Heart right ventricle (tissue), 16 donors: ENCODE measurements at regions not wholly inside any gene's neighbourhood (a gene's known extent, or its start where the extent isn't known, plus 50 kb on each side); places are given as distances from the start of the nearest gene placed in this dataset.

Experiments used
- ATAC-seq, 8 donors: fragments of 200-7000 bp; cut with Tn5 transposase; one replicate each; pipeline ENCODE4 v1.9.1; 2020; ENCODE audit warnings: mild to moderate bottlenecking in 8 of 8, moderate library complexity in 8 of 8, moderate number of reproducible peaks in 1 of 8
- DNase-seq, 2 donors: peaks; one replicate each; pipeline ENCODE4 v3.0.0-alpha.2; 2020
- H3K27ac ChIP-seq, 10 donors: fragments of 200-600 bp; sonication (generic) in 2 of 10; one replicate each; pipeline versions ENCODE4 v1.5.0 to v1.8.0; 2020 to 2022; ENCODE audit warnings: mild to moderate bottlenecking in 3 of 10
- H3K27me3 ChIP-seq, 7 donors: fragments of 200-600 bp; one replicate each; pipeline ENCODE4 v1.8.0; 2021 to 2022; ENCODE audit warnings: mild to moderate bottlenecking in 2 of 7
- H3K36me3 ChIP-seq, 9 donors: fragments of 200-600 bp; sonication (generic) in 1 of 9; one replicate each; pipeline versions ENCODE4 v1.5.0 to v1.8.0; 2020 to 2022; ENCODE audit warnings: mild to moderate bottlenecking in 2 of 9
- H3K4me1 ChIP-seq, 9 donors: fragments of 200-600 bp; sonication (generic) in 1 of 9; one replicate each; pipeline versions ENCODE4 v1.5.0 to v1.8.0; 2020 to 2022; ENCODE audit warnings: mild to moderate bottlenecking in 4 of 9
- H3K4me3 ChIP-seq, 10 donors: fragments of 200-600 bp; sonication (generic) in 2 of 10; one replicate each; pipeline versions ENCODE4 v1.5.0 to v1.8.0; 2020 to 2022; ENCODE audit warnings: mild to moderate bottlenecking in 7 of 10, moderate library complexity in 2 of 10
- H3K9me3 ChIP-seq, 11 donors: fragments of 200-600 bp in 10 of 11; sonication (generic) in 2 of 11; one replicate each; pipeline versions ENCODE4 v1.5.0 to v1.8.0; 2013 to 2022; ENCODE audit warnings: mild to moderate bottlenecking in 2 of 11, control low read depth in 1 of 11, moderate library complexity in 1 of 11
- CTCF ChIP-seq, 9 donors: fragments of 200-600 bp; sonication (generic) in 2 of 9; IDR thresholded peaks; one replicate each; pipeline versions ENCODE4 v1.5.0 to v1.8.0; 2021 to 2022; ENCODE audit warnings: antibody characterized with exemption in 9 of 9, mild to moderate bottlenecking in 5 of 9, moderate library complexity in 1 of 9
- WGBS, 2 donors: extraction: QIAGEN DNeasy Blood & Tissue Kit; methylation state at CpG; one replicate each; pipeline ENCODE4 v1.1.7; 2013; ENCODE audit warnings: inconsistent platforms in 1 of 2; 5-methylcytosine and 5-hydroxymethylcytosine counted together
- intact Hi-C, 10 donors: fragments of 100-400 bp; cut with DNase I; formaldehyde crosslinking; loops; one replicate each; pipeline versions ENCODE4 v1.11.1 to v1.14.2; 2022
- donor health status: Arrhythmogenic right ventricular cardiomyopathy.
- donor health status: ischemic (EF 13 %, LVEDD 7.1; RV severe dilation, severe dysfunction).
- donor health status: healthy with polysubstance abuse.
- donor health status: DM: no; HTN: yes; CAD: no.
- donor health status: DM: no; HTN: no; CAD: no.
- donor health status: ischemic (EF 25% LVEDD 6.9; RV normal size, moderate dysfunction).
- donor health status: ischemic (EF 25% LVEDD 5.7; RV mildly dilated, moderate dysfunction).
- donor health status: healthy.
- donor health status: DM: yes; HTN: yes; CAD: no.
- donor health status: Ischemic cardiomyopathy.
- donor health status: ischemic (EF 35%, LVEDD 5.7; RV mildly dilated, moderate dysfunction).
- donor health status: nonischemic (EF 11% LVEDD 7.7; RV severe dilation, severe dysfunction).
- donor health status: DM: yes; HTN: yes; CAD: no.
- donor health status: PGD.
- donor health status: ischemic (EF 29% LVEDD 5.4; RV normal size, mild dysfunction).
- donor health status: nonischemic (EF 23%, LVEDD 6.1; RV moderate dilation, normal function).

DNA sequence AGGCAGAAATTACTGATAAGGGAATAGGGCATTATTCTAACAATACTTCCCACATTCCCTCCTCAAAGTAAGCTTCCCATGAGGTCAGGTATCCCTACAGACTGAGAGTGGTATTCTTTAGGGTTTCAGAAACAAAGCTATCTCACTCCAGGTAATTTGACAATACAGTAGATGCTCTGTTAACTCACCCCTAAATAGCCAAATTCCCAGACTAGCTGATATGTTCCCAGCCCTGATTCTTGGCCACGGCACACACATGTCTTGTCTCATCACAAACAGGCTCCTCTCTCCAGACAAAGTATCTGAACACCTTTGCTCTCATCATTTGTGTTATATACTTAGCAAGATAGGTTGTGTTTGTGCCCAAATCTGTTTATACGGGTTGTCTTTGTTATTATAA is 139.9 kb downstream of the ZNF608 start:
- Histone ChIP-seq H3K4me3 (no peak overlapping the region), H3K36me3 (no peaks in the 10 kb centered on the region), H3K9me3 (no peaks in the 10 kb centered on the region), H3K4me1 (peaks cover 0 to 34% (median 25%) of the 10 kb centered on the region in 9 donors), H3K27ac (peak overlapping the region in 2 of 10 donors; percentile 49 to 62), H3K27me3 (no peaks in the 10 kb centered on the region)
- DNase-seq, result no peak
- WGBS, 2 donors, result 93 to 95% methylated on average over 2 of the region's 2 CpGs
- intact Hi-C loops, result loop anchor here in 1 of 10 donors (5.0 kb wide), 1 partner anchor 136 kb away; no protein-coding TSS in a partner anchor
- no peak for ATAC-seq
- TF ChIP-seq CTCF (IDR thresholded peaks at IDR 0.05), result no peak

DNA sequence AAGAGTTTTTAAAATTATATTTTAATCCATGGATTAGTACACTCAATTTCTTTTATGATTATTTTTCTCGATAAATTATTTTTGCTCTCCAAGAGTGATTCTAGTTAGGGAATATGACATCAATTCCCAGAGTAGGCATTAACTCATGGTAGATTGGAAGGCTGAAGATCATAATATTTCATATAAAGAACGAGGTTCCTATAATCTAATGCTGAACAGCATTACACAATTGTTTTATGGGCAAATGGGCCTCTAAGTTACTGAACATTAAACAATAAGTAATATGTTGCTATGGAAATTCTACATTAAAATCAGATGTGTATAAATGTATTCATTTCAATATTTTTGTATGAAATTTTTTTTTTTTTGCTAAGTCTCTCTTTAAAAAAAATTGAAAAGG is 140.3 kb downstream of the ZNF608 start:
- no peak for ATAC-seq
- H3K27ac ChIP-seq, result peak overlapping the region in 9 of 10 donors; percentile 0 to 74 (median 52)
- H3K9me3 ChIP-seq, result no peaks in the 10 kb centered on the region
- no peak for DNase-seq
- no peak for TF ChIP-seq CTCF (IDR thresholded peaks at IDR 0.05)
- WGBS, 2 donors, result 63 to 69% methylated on average over 2 of the region's 2 CpGs
- no peak overlapping the region for H3K4me3 ChIP-seq
- intact Hi-C loops, result loop anchor here in 1 of 10 donors (5.0 kb wide), 1 partner anchor 136 kb away; no protein-coding TSS in a partner anchor
- H3K27me3 ChIP-seq, result no peaks in the 10 kb centered on the region
- peaks cover 0 to 34% (median 25%) of the 10 kb centered on the region in 9 donors for H3K4me1 ChIP-seq
- no peaks in the 10 kb centered on the region for H3K36me3 ChIP-seq

- 39 to 50% methylated on average over 4 of the region's 4 CpGs for WGBS, 2 donors
- peak; percentile 85 to 97 (median 96) for ATAC-seq
Measured at GRCh38 chr5:124605541-124605940, 140.9 kb downstream of the ZNF608 start.

GRCh38 chr5:124604419-124604818 is 142.0 kb downstream of the ZNF608 start:
- peaks cover 0 to 46% (median 36%) of the 10 kb centered on the region in 9 donors for H3K4me1 ChIP-seq
- no peak overlapping the region for H3K4me3 ChIP-seq
- intact Hi-C loops, result no loop called here
- TF ChIP-seq CTCF (IDR thresholded peaks at IDR 0.05), result no peak
- H3K27ac ChIP-seq, result peak overlapping the region in 3 of 10 donors; percentile 33 to 74 (median 69)
- H3K27me3 ChIP-seq, result no peaks in the 10 kb centered on the region
- no peaks in the 10 kb centered on the region for H3K9me3 ChIP-seq
- H3K36me3 ChIP-seq, result no peaks in the 10 kb centered on the region
- ATAC-seq (peak in 2 of 8 donors; percentile 21 to 44), DNase-seq (no peak)
- 30 to 48% methylated on average over 4 of the region's 4 CpGs for WGBS, 2 donors

More at GRCh38 chr5:124605541-124605940, 140.9 kb downstream of the ZNF608 start:
- intact Hi-C loops, result loop anchor here in 1 of 10 donors (5.0 kb wide), 1 partner anchor 137 kb away; no protein-coding TSS in a partner anchor
- no peak for TF ChIP-seq CTCF (IDR thresholded peaks at IDR 0.05)
- Histone ChIP-seq H3K4me3 (no peak overlapping the region), H3K9me3 (no peaks in the 10 kb centered on the region), H3K27me3 (no peaks in the 10 kb centered on the region), H3K4me1 (peaks cover 0 to 34% (median 26%) of the 10 kb centered on the region in 9 donors), H3K27ac (peak overlapping the region; percentile 0 to 74 (median 51)), H3K36me3 (no peaks in the 10 kb centered on the region)
- peak in 1 of 2 donors; percentile 75 for DNase-seq
